ENCODE measurements at regions not wholly inside any gene's neighbourhood (a gene's known extent, or its start where the extent isn't known, plus 50 kb on each side); places are given as distances from the start of the nearest gene placed in this dataset.

GRCh38 chr4:17206829-17207801 lies 304.8 kb downstream of the QDPR start:
- no peak overlapping the region for H3K4me3 Mint-ChIP-seq
- H3K36me3 Mint-ChIP-seq: no peaks in the 10 kb centered on the region
- H3K27ac Mint-ChIP-seq: no peak overlapping the region
- H3K4me1 Mint-ChIP-seq: no peaks in the 10 kb centered on the region
- peaks cover 5 to 15% (median 8%) of the 10 kb centered on the region in 3 donors for H3K9me3 Mint-ChIP-seq
- H3K27me3 Mint-ChIP-seq: no peaks in the 10 kb centered on the region

GRCh38 chr4:17204908-17205307 lies 306.5 kb upstream of the LDB2 start:
- no peaks in the 10 kb centered on the region for H3K27me3 Mint-ChIP-seq
- peaks cover 5 to 11% (median 8%) of the 10 kb centered on the region in 3 donors for H3K9me3 Mint-ChIP-seq
- H3K4me1 Mint-ChIP-seq: no peaks in the 10 kb centered on the region
- no peaks in the 10 kb centered on the region for H3K36me3 Mint-ChIP-seq
- no peak overlapping the region for H3K4me3 Mint-ChIP-seq
- H3K27ac Mint-ChIP-seq: no peak overlapping the region

- peaks cover 6 to 12% (median 8%) of the 10 kb centered on the region in 3 donors for H3K9me3 Mint-ChIP-seq
- H3K27ac Mint-ChIP-seq: no peak overlapping the region
- H3K36me3 Mint-ChIP-seq: no peaks in the 10 kb centered on the region
- H3K27me3 Mint-ChIP-seq: no peaks in the 10 kb centered on the region
- H3K4me3 Mint-ChIP-seq: no peak overlapping the region
- H3K4me1 Mint-ChIP-seq: no peaks in the 10 kb centered on the region
These were observed 305.4 kb upstream of the LDB2 start for GRCh38 chr4:17203797-17204196.

- Mint-ChIP-seq H3K4me1 (no peaks in the 10 kb centered on the region), H3K27ac (no peak overlapping the region), H3K36me3 (no peaks in the 10 kb centered on the region), H3K4me3 (no peak overlapping the region), H3K27me3 (no peaks in the 10 kb centered on the region), H3K9me3 (peaks cover 2 to 4% (median 3%) of the 10 kb centered on the region in 3 donors)
These were observed 298.6 kb upstream of the LDB2 start for GRCh38 chr4:17197070-17197469.

- no peak overlapping the region for H3K27ac Mint-ChIP-seq
- no peaks in the 10 kb centered on the region for H3K36me3 Mint-ChIP-seq
- no peaks in the 10 kb centered on the region for H3K4me1 Mint-ChIP-seq
- H3K27me3 Mint-ChIP-seq: no peaks in the 10 kb centered on the region
- H3K9me3 Mint-ChIP-seq: peaks cover 1 to 4% (median 3%) of the 10 kb centered on the region in 3 donors
- no peak overlapping the region for H3K4me3 Mint-ChIP-seq
These were observed 297.2 kb upstream of the LDB2 start for GRCh38 chr4:17195461-17196275.

GRCh38 chr4:17194586-17194985 lies 296.1 kb upstream of the LDB2 start:
- H3K36me3 Mint-ChIP-seq: no peaks in the 10 kb centered on the region
- H3K4me3 Mint-ChIP-seq: no peak overlapping the region
- no peak overlapping the region for H3K27ac Mint-ChIP-seq
- peaks cover 1 to 7% (median 4%) of the 10 kb centered on the region in 3 donors for H3K9me3 Mint-ChIP-seq
- no peaks in the 10 kb centered on the region for H3K4me1 Mint-ChIP-seq
- H3K27me3 Mint-ChIP-seq: no peaks in the 10 kb centered on the region

GRCh38 chr4:17189759-17190158 lies 291.3 kb upstream of the LDB2 start:
- Mint-ChIP-seq H3K27ac (no peak overlapping the region), H3K4me3 (no peak overlapping the region), H3K4me1 (no peaks in the 10 kb centered on the region), H3K27me3 (no peaks in the 10 kb centered on the region), H3K9me3 (peaks cover 0 to 6% (median 4%) of the 10 kb centered on the region in 3 donors), H3K36me3 (no peaks in the 10 kb centered on the region)

- Mint-ChIP-seq H3K4me3 (no peak overlapping the region), H3K27ac (no peak overlapping the region), H3K36me3 (no peaks in the 10 kb centered on the region), H3K27me3 (no peaks in the 10 kb centered on the region), H3K9me3 (peaks cover under 1 to 7% (median 4%) of the 10 kb centered on the region in 3 donors), H3K4me1 (no peaks in the 10 kb centered on the region)
These were observed 290.9 kb upstream of the LDB2 start for GRCh38 chr4:17189401-17189720.

- Mint-ChIP-seq H3K4me1 (no peaks in the 10 kb centered on the region), H3K27ac (no peak overlapping the region), H3K9me3 (peaks cover 1 to 8% (median 4%) of the 10 kb centered on the region in 3 donors), H3K27me3 (no peaks in the 10 kb centered on the region), H3K4me3 (no peak overlapping the region), H3K36me3 (no peaks in the 10 kb centered on the region)
These were observed 290.3 kb upstream of the LDB2 start for GRCh38 chr4:17188547-17189400.

- no peak overlapping the region for H3K27ac Mint-ChIP-seq
- no peaks in the 10 kb centered on the region for H3K27me3 Mint-ChIP-seq
- H3K9me3 Mint-ChIP-seq: peaks cover 1 to 8% (median 4%) of the 10 kb centered on the region in 3 donors
- no peaks in the 10 kb centered on the region for H3K4me1 Mint-ChIP-seq
- no peaks in the 10 kb centered on the region for H3K36me3 Mint-ChIP-seq
- H3K4me3 Mint-ChIP-seq: no peak overlapping the region
These were observed 289.7 kb upstream of the LDB2 start for GRCh38 chr4:17188125-17188524.

GRCh38 chr4:17187003-17187402 lies 288.6 kb upstream of the LDB2 start:
- H3K4me3 Mint-ChIP-seq: no peak overlapping the region
- H3K27ac Mint-ChIP-seq: no peak overlapping the region
- peaks cover 0 to 8% (median 1%) of the 10 kb centered on the region in 3 donors for H3K9me3 Mint-ChIP-seq
- H3K4me1 Mint-ChIP-seq: no peaks in the 10 kb centered on the region
- H3K36me3 Mint-ChIP-seq: no peaks in the 10 kb centered on the region
- H3K27me3 Mint-ChIP-seq: no peaks in the 10 kb centered on the region

GRCh38 chr4:17182888-17183287 lies 284.4 kb upstream of the LDB2 start:
- H3K4me3 Mint-ChIP-seq: no peak overlapping the region
- H3K36me3 Mint-ChIP-seq: no peaks in the 10 kb centered on the region
- H3K4me1 Mint-ChIP-seq: no peaks in the 10 kb centered on the region
- H3K9me3 Mint-ChIP-seq: peaks cover 0 to 4% (median 1%) of the 10 kb centered on the region in 3 donors
- H3K27me3 Mint-ChIP-seq: no peaks in the 10 kb centered on the region
- no peak overlapping the region for H3K27ac Mint-ChIP-seq

GRCh38 chr4:17174751-17175150 lies 276.3 kb upstream of the LDB2 start:
- Mint-ChIP-seq H3K27ac (no peak overlapping the region), H3K4me3 (no peak overlapping the region), H3K4me1 (no peaks in the 10 kb centered on the region), H3K9me3 (peaks cover 0 to 10% (median 0%) of the 10 kb centered on the region in 3 donors), H3K27me3 (no peaks in the 10 kb centered on the region), H3K36me3 (no peaks in the 10 kb centered on the region)

GRCh38 chr4:17173300-17173699 lies 274.9 kb upstream of the LDB2 start:
- Mint-ChIP-seq H3K27me3 (no peaks in the 10 kb centered on the region), H3K4me1 (no peaks in the 10 kb centered on the region), H3K27ac (no peak overlapping the region), H3K9me3 (peaks cover 0 to 10% (median 0%) of the 10 kb centered on the region in 3 donors), H3K36me3 (no peaks in the 10 kb centered on the region), H3K4me3 (no peak overlapping the region)

- H3K27me3 Mint-ChIP-seq: no peaks in the 10 kb centered on the region
- no peak overlapping the region for H3K27ac Mint-ChIP-seq
- H3K9me3 Mint-ChIP-seq: peaks cover 0 to 3% (median 0%) of the 10 kb centered on the region in 3 donors
- H3K36me3 Mint-ChIP-seq: no peaks in the 10 kb centered on the region
- no peaks in the 10 kb centered on the region for H3K4me1 Mint-ChIP-seq
- no peak overlapping the region for H3K4me3 Mint-ChIP-seq
These were observed 271.7 kb upstream of the LDB2 start for GRCh38 chr4:17170131-17170530.

Measured in IgD-negative memory B cell (primary cell).